Activated naive CD4-positive, alpha-beta T cell treated with anti-CD3 and anti-CD28 coated beads, Interleukin-2, amount 10 ng/mL, durations not matched to agents 7 days and 5 days (primary cell): ENCODE measurements at regions not wholly inside any gene's neighbourhood (a gene's known extent, or its start where the extent isn't known, plus 50 kb on each side); places are given as distances from the start of the nearest gene placed in this dataset.

Source experiments
- CTCF ChIA-PET: fragments of 350-600 bp; sonication (Branson Sonifier 250); formaldehyde crosslinking; loops from one replicate; lab custom pipeline; 2021; ENCODE audit warnings: antibody characterized with exemption; lab: Charles Lee
- DNase-seq: peaks from one replicate; pipeline ENCODE4 v3.0.0-alpha.2; 2020
- H3K27ac Mint-ChIP-seq: one replicate; pipeline ENCODE4 v1.8.0; 2021; ENCODE audit warnings: mild to moderate bottlenecking, moderate library complexity, mixed read lengths
- H3K27me3 Mint-ChIP-seq: one replicate; pipeline ENCODE4 v1.8.0; 2021; ENCODE audit warnings: mild to moderate bottlenecking, mixed read lengths
- H3K36me3 Mint-ChIP-seq: one replicate; pipeline ENCODE4 v1.8.0; 2021; ENCODE audit warnings: mixed read lengths
- H3K4me1 Mint-ChIP-seq: one replicate; pipeline ENCODE4 v1.8.0; 2021; ENCODE audit warnings: mixed read lengths
- H3K4me3 Mint-ChIP-seq: one replicate; pipeline ENCODE4 v1.8.0; 2021; ENCODE audit warnings: mild to moderate bottlenecking, moderate library complexity, mixed read lengths
- H3K9me3 Mint-ChIP-seq: one replicate; pipeline ENCODE4 v1.8.0; 2021; ENCODE audit warnings: mixed read lengths

DNA sequence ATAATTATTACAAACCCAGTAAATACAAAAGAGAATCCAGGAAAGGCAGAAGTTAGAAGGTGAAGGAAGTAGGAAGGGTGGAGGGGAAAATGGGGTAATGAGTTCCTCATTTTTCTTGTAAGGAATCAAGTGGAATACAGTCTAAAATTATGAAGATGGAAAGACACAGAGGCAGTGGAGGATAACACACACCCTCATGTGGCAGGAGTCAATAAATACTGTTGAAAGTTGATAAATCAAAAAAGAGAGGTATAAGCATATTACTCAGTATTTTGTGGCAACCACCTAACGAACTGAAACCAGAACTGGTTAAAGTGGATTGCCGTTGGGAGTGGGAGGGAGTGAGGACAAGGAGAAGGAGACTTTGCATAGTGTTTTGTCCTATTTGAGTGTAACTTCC lies 78.6 kb upstream of the SLC44A3 start:
- Mint-ChIP-seq H3K27me3 (peaks cover 11% of the 10 kb centered on the region), H3K36me3 (no peaks in the 10 kb centered on the region), H3K9me3 (no peaks in the 10 kb centered on the region), H3K27ac (no peak overlapping the region), H3K4me1 (peaks cover 2% of the 10 kb centered on the region), H3K4me3 (no peak overlapping the region)
- no peak for DNase-seq
- CTCF ChIA-PET = no interaction called here

DNA sequence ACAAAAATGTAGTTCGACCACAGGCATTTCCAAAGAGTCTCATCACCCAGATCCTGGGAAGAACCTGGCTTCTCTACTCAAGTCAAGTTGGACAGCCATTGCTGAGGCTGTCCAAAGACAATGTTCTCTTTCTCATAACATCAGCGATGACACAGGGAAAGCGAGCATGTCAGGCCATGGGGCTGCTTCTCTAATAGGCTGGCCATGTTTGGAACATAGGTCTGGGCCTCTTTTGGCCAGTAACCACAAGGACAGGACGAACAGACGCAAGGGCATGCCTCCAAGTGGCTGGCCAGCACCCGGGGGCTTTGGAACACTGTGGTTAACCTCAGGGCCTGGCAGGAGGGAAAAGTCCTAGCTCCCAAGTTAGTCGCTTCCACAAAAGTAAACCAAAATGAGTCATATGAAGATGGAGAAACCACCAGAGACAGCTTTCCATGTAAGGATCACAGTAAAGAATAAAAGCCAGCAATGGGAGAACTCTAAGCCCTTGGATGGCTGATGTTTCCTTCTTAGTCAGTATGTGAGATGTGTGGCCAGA lies 80.6 kb upstream of the SLC44A3 start:
- H3K4me1 Mint-ChIP-seq = peaks cover 8% of the 10 kb centered on the region
- no peak for DNase-seq
- H3K27ac Mint-ChIP-seq = no peak overlapping the region
- H3K9me3 Mint-ChIP-seq = no peaks in the 10 kb centered on the region
- H3K27me3 Mint-ChIP-seq = peaks cover 20% of the 10 kb centered on the region
- CTCF ChIA-PET = no interaction called here
- no peak overlapping the region for H3K4me3 Mint-ChIP-seq
- no peaks in the 10 kb centered on the region for H3K36me3 Mint-ChIP-seq

DNA sequence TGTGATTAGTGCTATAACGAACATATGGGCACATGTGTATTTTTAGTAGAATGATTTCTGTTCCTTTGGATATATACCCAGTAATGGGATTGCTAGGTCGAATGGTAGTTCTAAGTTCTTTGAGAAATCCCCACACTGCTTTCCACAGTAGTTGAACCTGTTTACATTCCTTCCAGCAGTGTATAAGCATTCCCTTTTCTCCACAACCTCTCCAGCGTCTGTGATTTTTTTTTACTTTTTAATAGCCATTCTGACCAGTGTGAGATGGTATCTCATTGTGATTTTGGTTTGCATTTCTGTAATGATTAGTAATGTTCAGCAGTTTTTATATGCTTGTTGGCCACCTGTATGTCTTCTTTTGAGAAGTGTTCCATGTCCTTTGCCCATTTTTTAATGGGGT lies 81.8 kb upstream of the SLC44A3 start:
- CTCF ChIA-PET = interaction anchor here (0.7 kb wide), 1 partner anchor 178 kb away, joined by 3 read pairs; no protein-coding TSS in a partner anchor
- no peak overlapping the region for H3K27ac Mint-ChIP-seq
- no peaks in the 10 kb centered on the region for H3K36me3 Mint-ChIP-seq
- no peak for DNase-seq
- H3K27me3 Mint-ChIP-seq = peaks cover 24% of the 10 kb centered on the region
- peaks cover 8% of the 10 kb centered on the region for H3K4me1 Mint-ChIP-seq
- H3K9me3 Mint-ChIP-seq = no peaks in the 10 kb centered on the region
- H3K4me3 Mint-ChIP-seq = no peak overlapping the region

DNA sequence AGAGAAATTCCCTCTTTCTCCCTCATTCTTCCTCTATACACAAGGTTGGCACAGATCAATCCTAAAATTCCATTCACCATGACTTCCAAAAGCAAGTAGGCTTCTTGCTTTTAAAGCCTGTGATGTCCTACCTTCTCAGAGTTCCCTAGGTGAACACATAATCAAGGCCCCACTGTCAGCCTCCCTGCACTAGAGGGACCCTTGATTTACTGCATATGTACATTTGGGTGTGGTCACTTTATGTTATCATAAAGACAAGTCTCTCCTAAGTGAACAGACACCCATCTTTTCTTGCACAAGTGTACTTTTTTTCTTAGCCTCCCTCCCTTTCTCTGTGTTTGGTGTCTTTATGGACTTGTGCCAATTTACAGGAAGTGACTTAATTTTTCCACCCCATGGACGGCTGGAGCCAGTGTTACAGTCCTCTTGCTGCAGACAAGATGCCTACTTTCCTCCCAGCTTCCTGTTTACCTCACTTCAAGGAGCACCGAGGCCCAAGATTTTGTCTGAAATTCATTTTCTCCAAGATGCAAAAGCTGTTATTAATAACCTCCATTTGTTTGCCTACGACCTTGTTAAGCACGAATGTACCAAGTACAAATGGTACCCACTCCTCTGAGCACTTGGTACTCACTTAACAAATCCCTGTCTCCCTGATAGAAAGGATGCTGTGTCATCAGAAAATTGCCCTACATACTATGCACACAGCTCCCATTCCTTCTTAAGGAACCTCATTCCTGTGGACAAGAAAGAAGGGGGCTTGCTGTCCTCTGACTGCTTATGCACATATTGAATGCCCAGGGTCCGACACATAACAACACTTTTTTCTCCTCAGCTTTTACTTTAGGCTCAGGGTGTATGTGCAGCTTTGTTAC lies 82.8 kb upstream of the SLC44A3 start:
- Mint-ChIP-seq H3K36me3 (no peaks in the 10 kb centered on the region), H3K27me3 (peaks cover 26% of the 10 kb centered on the region), H3K4me1 (peaks cover 6% of the 10 kb centered on the region), H3K9me3 (no peaks in the 10 kb centered on the region), H3K4me3 (no peak overlapping the region), H3K27ac (no peak overlapping the region)
- CTCF ChIA-PET = no interaction called here
- DNase-seq = no peak

DNA sequence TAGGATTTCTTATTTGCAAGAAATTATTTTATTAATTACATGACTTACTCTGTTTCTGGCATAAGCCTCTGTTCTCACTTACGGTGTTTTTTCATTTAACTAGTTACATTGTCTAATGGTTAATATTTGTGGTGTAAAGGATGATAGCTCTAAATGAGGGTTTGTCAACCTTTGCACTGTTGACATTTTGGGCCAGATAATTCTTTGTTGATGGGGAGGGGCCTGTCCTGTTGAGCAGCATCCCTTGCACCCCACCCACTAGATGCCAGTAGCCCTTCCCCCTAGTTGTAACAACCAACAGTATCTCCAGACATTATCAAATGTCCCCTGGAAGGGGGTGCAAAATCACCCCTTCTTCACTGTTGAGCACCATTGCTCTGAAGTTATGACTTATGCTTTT lies 83.6 kb upstream of the SLC44A3 start:
- no peaks in the 10 kb centered on the region for H3K36me3 Mint-ChIP-seq
- CTCF ChIA-PET = no interaction called here
- no peak overlapping the region for H3K4me3 Mint-ChIP-seq
- peaks cover 6% of the 10 kb centered on the region for H3K4me1 Mint-ChIP-seq
- H3K27me3 Mint-ChIP-seq = peaks cover 26% of the 10 kb centered on the region
- no peaks in the 10 kb centered on the region for H3K9me3 Mint-ChIP-seq
- H3K27ac Mint-ChIP-seq = no peak overlapping the region
- DNase-seq = no peak

DNA sequence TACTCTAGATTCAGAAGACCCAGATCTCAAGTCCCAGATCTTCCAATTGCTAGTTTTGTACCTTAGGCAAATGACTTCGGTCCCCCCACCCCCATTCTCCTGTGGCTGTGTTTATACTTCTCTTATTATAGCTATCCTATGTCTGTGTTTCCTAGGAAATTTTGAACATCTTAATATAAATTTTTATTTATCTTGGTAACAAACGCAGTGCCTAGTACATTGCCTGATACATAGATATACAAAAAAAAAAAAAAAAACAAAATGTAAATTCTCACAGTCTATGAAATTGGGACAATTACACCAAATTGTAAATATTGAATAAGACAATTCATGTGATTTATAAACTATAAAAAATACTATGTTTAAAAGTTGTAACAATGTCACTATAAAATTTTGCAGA lies 84.1 kb upstream of the SLC44A3 start:
- CTCF ChIA-PET = no interaction called here
- Mint-ChIP-seq H3K27ac (no peak overlapping the region), H3K4me3 (no peak overlapping the region), H3K36me3 (no peaks in the 10 kb centered on the region), H3K9me3 (no peaks in the 10 kb centered on the region), H3K4me1 (peaks cover 6% of the 10 kb centered on the region), H3K27me3 (peaks cover 26% of the 10 kb centered on the region)
- no peak for DNase-seq

DNA sequence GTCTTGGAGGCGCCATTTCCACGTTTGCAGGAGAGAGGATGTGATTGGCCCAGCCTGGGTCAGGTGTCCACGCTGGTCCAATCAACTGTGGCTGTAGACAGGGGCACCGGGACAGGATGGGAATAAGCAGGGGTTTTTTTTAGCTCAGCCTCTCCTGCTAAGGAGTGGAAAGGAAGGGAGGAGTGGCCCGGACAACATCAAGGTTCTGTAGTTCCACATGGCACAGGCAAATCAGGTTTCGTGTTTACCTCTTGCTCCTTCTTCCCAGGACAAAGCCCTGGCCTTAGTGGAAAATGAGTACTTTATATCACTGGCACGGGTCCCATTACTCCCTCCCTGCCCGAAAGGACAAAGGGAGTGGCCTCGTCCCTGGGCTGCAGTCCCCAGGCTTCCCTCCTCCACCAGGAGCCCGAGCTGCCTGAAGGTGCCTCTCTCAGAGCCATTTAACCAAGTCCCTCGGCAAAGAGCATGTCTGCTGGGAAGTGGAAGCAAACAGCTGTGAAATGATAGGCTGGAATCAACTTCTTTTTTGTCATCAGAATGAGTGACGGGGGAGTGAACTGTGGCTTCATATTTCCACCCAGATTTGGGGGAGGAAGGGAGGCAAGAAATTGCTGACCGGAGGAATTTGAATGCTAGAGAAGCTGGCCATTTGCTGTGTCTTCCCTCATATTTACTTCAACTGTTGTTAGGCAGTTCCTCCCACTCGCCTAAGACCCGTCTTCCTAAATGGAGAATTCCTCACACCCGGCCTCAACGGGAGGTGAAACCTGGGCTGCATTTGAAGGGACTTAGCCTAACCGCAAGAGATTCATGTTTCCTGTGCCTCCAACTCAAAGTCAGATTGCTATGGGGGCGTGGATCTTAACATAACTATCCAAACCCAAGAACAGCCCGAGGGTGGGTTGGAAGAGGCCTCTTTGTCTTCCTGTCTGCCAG lies 84.9 kb upstream of the SLC44A3 start:
- Mint-ChIP-seq H3K4me3 (no peak overlapping the region), H3K9me3 (no peaks in the 10 kb centered on the region), H3K4me1 (peaks cover 6% of the 10 kb centered on the region), H3K27me3 (peaks cover 30% of the 10 kb centered on the region), H3K36me3 (no peaks in the 10 kb centered on the region), H3K27ac (no peak overlapping the region)
- CTCF ChIA-PET = no interaction called here
- no peak for DNase-seq

DNA sequence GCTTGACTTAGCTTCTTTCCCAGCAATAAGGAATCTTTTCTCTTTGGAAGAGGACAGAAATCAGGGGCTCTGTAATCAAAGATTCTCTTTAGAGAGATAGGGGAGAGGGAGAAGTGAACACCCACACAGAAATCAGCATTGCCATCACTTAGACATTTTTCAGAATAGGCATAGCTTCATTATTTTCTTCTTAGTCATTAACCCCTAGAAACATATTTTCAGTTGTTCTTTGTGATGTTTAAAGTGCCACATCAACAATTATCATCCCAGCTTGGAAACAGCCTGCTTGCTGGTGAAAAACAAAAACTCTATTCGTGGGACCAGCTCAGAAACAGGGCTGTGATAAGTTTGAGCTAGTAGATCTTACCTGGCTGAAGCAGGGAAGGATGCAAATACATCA lies 88.3 kb upstream of the SLC44A3 start:
- CTCF ChIA-PET = no interaction called here
- H3K27ac Mint-ChIP-seq = no peak overlapping the region
- no peak for DNase-seq
- H3K27me3 Mint-ChIP-seq = peaks cover 21% of the 10 kb centered on the region
- peaks cover 6% of the 10 kb centered on the region for H3K4me1 Mint-ChIP-seq
- H3K36me3 Mint-ChIP-seq = no peaks in the 10 kb centered on the region
- no peak overlapping the region for H3K4me3 Mint-ChIP-seq
- H3K9me3 Mint-ChIP-seq = no peaks in the 10 kb centered on the region

DNA sequence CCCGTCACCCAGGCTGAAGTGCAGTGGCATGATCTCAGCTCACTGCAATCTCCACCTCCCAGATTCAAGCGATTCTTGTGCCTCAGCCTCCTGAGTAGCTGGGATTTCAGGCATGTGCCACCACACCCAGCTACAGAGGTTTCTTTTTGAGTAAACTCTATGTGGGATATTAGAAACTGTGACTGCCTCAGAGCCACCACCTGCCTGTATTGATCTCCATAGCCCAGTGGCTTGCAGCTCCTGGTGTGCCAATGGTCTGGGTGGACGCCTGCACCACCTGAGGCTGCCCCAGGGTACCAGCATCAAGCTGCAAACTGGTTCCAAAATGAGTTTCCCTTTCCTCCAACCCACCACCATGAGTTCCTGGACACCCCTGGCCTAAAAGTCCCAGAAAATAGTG lies 89.7 kb upstream of the SLC44A3 start:
- Mint-ChIP-seq H3K27me3 (peaks cover 20% of the 10 kb centered on the region), H3K9me3 (no peaks in the 10 kb centered on the region), H3K4me1 (peaks cover 1% of the 10 kb centered on the region), H3K36me3 (no peaks in the 10 kb centered on the region), H3K4me3 (no peak overlapping the region), H3K27ac (no peak overlapping the region)
- CTCF ChIA-PET = no interaction called here
- no peak for DNase-seq

DNA sequence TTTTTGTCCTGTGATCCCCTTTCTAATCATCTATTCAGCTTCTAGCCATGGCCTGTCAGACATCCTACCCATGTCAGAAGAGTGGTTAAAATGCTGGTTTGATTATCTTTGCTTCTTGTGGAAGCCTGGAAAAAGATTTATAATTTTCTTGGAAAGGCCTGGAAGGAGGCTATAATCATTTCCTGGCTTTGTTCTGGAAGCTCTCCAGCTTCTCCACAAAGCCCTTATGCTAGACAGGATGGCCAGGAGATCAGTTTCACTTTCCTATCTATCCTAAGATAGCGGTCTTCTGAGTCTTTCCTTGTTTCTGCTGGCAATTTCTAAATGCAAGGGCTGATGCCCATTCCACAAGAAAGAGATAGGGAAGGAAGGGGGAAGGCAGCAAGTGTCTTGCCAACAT lies 90.9 kb upstream of the SLC44A3 start:
- H3K36me3 Mint-ChIP-seq = no peaks in the 10 kb centered on the region
- no peak for DNase-seq
- H3K4me1 Mint-ChIP-seq = no peaks in the 10 kb centered on the region
- H3K27ac Mint-ChIP-seq = no peak overlapping the region
- H3K27me3 Mint-ChIP-seq = peaks cover 13% of the 10 kb centered on the region
- H3K4me3 Mint-ChIP-seq = no peak overlapping the region
- H3K9me3 Mint-ChIP-seq = no peaks in the 10 kb centered on the region
- CTCF ChIA-PET = interaction anchor here (0.8 kb wide), 1 partner anchor 308 kb away, joined by 3 read pairs; no protein-coding TSS in a partner anchor

DNA sequence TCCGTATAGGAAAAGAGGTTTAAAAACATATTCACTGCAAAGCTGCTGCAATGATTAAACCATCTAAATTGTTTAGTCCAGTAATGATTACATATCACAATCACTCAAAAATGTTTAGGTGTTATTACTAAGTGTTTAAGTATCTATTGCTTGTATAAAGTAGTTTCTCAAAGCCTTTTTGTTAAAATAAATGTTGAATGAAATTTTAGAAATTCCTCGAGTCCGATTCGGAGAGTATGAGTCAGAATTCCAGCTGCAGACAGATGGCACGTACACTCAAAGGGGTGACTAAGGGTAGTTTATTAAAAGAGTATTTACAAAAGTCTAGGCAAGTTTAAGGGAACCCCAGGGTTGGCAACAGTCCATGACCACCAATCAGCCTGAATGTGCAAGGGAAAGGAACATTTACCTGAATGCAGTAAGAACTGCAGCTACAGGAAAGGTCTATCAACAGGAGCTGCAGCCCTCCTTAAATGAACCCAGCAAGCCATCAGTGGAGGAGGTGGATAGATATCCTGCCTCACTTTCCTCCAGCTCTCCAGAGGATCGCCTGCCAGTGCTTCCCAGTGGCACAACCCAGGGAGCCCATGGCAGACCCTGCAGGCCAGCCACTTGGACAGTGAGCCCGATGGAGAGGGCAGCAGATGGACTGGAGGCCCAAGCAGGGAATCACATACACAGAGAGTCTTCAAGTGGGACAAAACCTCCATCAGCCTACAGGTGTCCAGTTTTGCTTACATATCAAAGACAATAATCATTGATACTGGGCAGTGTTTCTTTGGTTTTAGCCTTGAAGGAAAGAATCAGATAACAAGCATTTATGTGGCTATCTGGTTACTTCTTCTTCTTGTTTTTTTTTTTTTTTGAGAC lies 92.1 kb upstream of the SLC44A3 start:
- Mint-ChIP-seq H3K27me3 (peaks cover 16% of the 10 kb centered on the region), H3K4me3 (no peak overlapping the region), H3K4me1 (no peaks in the 10 kb centered on the region), H3K27ac (no peak overlapping the region), H3K9me3 (no peaks in the 10 kb centered on the region), H3K36me3 (no peaks in the 10 kb centered on the region)
- CTCF ChIA-PET = no interaction called here
- DNase-seq = no peak

DNA sequence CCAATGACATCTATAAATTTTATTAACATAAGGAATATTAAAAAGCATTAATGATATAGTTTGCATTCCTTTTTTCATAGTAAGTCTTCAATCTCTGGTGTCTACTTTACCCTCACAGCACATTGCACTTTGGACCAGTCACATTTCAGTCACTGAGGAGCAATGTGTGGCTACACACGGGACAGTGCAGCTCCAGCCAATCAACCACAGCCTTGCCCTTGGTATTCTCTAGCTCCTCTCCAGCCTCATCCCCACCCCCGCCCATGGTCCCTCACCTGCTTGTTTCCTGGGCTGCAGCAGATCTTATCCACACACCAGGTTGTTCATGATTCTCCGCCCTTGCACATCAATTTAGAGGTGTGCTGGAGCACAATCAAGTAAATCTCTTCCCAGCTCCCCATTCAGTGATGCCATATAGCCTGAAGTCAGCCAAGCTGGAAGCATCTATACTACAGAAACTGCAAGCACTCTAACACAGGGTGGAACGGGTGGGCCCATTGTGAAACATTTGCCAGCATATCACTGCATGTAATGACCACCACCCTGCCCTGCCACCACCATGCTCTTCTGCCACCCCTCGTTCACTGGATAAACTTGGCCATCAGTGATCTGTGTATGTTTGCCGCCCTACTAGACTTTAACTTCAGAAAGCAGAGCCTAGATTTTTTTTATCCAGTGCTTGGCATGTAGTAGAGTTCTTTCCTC lies 93.0 kb upstream of the SLC44A3 start:
- CTCF ChIA-PET = no interaction called here
- no peaks in the 10 kb centered on the region for H3K4me1 Mint-ChIP-seq

DNA sequence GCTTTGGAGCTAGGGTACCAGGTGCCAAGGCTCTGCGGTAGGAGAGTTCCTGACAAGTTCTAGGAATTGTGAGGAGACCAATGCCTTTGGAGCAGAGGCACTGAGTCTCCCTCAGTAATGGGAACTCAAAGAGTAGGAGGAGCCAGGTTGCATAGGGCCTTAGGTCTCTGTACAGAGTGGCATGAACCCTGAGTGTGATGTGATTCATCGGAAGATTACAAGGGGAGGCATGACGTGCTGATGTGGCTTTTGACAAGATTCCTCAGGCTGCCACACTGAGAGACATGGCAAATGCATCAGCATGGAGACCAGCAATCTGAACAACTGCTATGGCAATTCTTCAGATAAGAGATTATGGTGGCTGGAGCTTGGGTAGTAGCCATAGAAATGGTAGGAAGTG lies 94.6 kb upstream of the SLC44A3 start:
- Mint-ChIP-seq H3K4me1 (no peaks in the 10 kb centered on the region), H3K9me3 (no peaks in the 10 kb centered on the region), H3K27ac (no peak overlapping the region), H3K36me3 (no peaks in the 10 kb centered on the region), H3K27me3 (peaks cover 25% of the 10 kb centered on the region), H3K4me3 (no peak overlapping the region)
- no peak for DNase-seq
- CTCF ChIA-PET = interaction anchor here (0.6 kb wide), 1 partner anchor 51 kb away, joined by 3 read pairs; no protein-coding TSS in a partner anchor

More for the DNA sequence above, 93.0 kb upstream of the SLC44A3 start:
- H3K4me3 Mint-ChIP-seq = no peak overlapping the region
- no peaks in the 10 kb centered on the region for H3K36me3 Mint-ChIP-seq
- H3K9me3 Mint-ChIP-seq = no peaks in the 10 kb centered on the region
- peaks cover 20% of the 10 kb centered on the region for H3K27me3 Mint-ChIP-seq
- DNase-seq = no peak
- H3K27ac Mint-ChIP-seq = no peak overlapping the region
